Lower leg skin (tissue), 3 donors: ENCODE measurements at regions not wholly inside any gene's neighbourhood (a gene's known extent, or its start where the extent isn't known, plus 50 kb on each side); places are given as distances from the start of the nearest gene placed in this dataset.

Source experiments
- CTCF ChIP-seq, 3 donors: fragments of 450-650 bp; IDR thresholded peaks; one replicate each; pipeline ENCODE4 v1.5.1; 2016; ENCODE audit warnings: antibody characterized with exemption in 3 of 3, mild to moderate bottlenecking in 3 of 3, moderate library complexity in 2 of 3
- POLR2A ChIP-seq, 2 donors: fragments of 450-650 bp; IDR thresholded peaks; one replicate each; pipeline ENCODE4 v1.6.1; 2016 to 2017; ENCODE audit warnings: antibody characterized with exemption in 2 of 2, mild to moderate bottlenecking in 1 of 2, moderate library complexity in 1 of 2

- TF ChIP-seq CTCF (IDR thresholded peaks at IDR 0.05) (no peak), POLR2A (IDR thresholded peaks at IDR 0.05) (no peak)
Observed at GRCh38 chr18:54444319-54444914, 86.7 kb downstream of the C18orf54 start.
